Panc1 (cell line): ENCODE measurements at regions not wholly inside any gene's neighbourhood (a gene's known extent, or its start where the extent isn't known, plus 50 kb on each side); places are given as distances from the start of the nearest gene placed in this dataset.

Experiments
- ATAC-seq: fragments of 200-7000 bp; cut with Tn5 transposase; 2 replicates; pipeline ENCODE4 v1.9.1; 2020; ENCODE audit warnings: mild to moderate bottlenecking, moderate library complexity
- BruUV-seq: library from RNA; stranded (reverse); fragments of 400-500 nt; replicated peaks from 2 replicates; lab custom pipeline; 2021; lab: Mats Ljungman, UMichigan
- CTCF ChIA-PET: fragments of 300-600 bp; sonication (Branson Sonifier 250); formaldehyde crosslinking; loops from one replicate; lab custom pipeline; 2022; ENCODE audit warnings: antibody characterized with exemption; lab: Charles Lee
- POLR2A ChIA-PET: fragments of 300-600 bp; sonication (Branson Sonifier 250); formaldehyde crosslinking; loops from one replicate; lab custom pipeline; 2022; ENCODE audit warnings: antibody characterized with exemption; lab: Charles Lee
- DNase-seq: peaks from one replicate; pipeline ENCODE4 v3.0.0-alpha.2; 2010; ENCODE audit warnings: low read depth, low spot score
- H3K27ac ChIP-seq: 2 replicates; pipeline ENCODE4 v1.5.1; 2011; ENCODE audit warnings: mild to moderate bottlenecking, low read length, inconsistent platforms
- H3K27me3 ChIP-seq: fragments of 200-500 bp; sonication (Bioruptor generic); 2 replicates; pipeline ENCODE4 v1.6.0; 2014; ENCODE audit warnings: low read length, inconsistent platforms; ENCODE audit not compliant: control insufficient read depth, insufficient read depth
- H3K36me3 ChIP-seq: fragments of 200-500 bp; sonication (Bioruptor generic); 2 replicates; pipeline ENCODE4 v1.5.1; 2014; ENCODE audit warnings: inconsistent platforms, mild to moderate bottlenecking, low read length, moderate library complexity; ENCODE audit not compliant: control insufficient read depth, insufficient read depth
- H3K4me1 ChIP-seq: 2 replicates; pipeline ENCODE4 v1.5.1; 2011; ENCODE audit warnings: inconsistent platforms, mild to moderate bottlenecking, low read length, moderate library complexity; ENCODE audit not compliant: control insufficient read depth, insufficient read depth
- H3K4me3 ChIP-seq, 2 experiments: 2 replicates each; pipeline ENCODE4 v1.5.1; 2011 to 2012; ENCODE audit warnings: low read depth in 2 of 2, low read length in 2 of 2, mild to moderate bottlenecking in 2 of 2, inconsistent platforms in 1 of 2, moderate library complexity in 1 of 2
- H3K9me3 ChIP-seq: fragments of 200-500 bp; sonication (Bioruptor generic); 2 replicates; pipeline ENCODE4 v1.5.1; 2014; ENCODE audit warnings: low read depth, mild to moderate bottlenecking, inconsistent platforms, low read length, moderate library complexity; ENCODE audit not compliant: control insufficient read depth, insufficient read depth
- POLR2AphosphoS5 ChIP-seq: IDR thresholded peaks from 2 replicates; pipeline ENCODE4 v1.6.1; 2012; ENCODE audit warnings: mild to moderate bottlenecking, low read depth, low read length, moderate library complexity
- SIN3A ChIP-seq: IDR thresholded peaks from 2 replicates; pipeline ENCODE4 v1.6.1; 2012; ENCODE audit warnings: low read depth, mild to moderate bottlenecking, low read length, moderate library complexity, borderline replicate concordance; ENCODE audit not compliant: insufficient read depth
- TCF7L2 ChIP-seq: IDR thresholded peaks from 2 replicates; pipeline ENCODE4 v1.6.1; 2011; ENCODE audit warnings: mild to moderate bottlenecking, low read depth, low read length, inconsistent platforms
- in situ Hi-C: cut with HindIII; loops from 2 replicates; pipeline ENCODE4 v1.10.0; 2016; ENCODE audit warnings: low sequenced_read_pairs, low pct_unique_long_range_greater_than_20kb
- intact Hi-C: fragments of 100-400 bp; cut with micrococcal nuclease; formaldehyde crosslinking; loops from one replicate; pipeline ENCODE4 v1.10.0; 2022; ENCODE audit not compliant: unreplicated experiment
- TF ChIP-seq, protein P1 (sequence below), 2 experiments: IDR thresholded peaks; 2 replicates each; pipeline ENCODE4 v1.6.1; 2011 to 2012; ENCODE audit warnings: low read depth in 2 of 2, control low read depth in 1 of 2, low read length in 1 of 2, mild to moderate bottlenecking in 1 of 2, moderate library complexity in 1 of 2; ENCODE audit not compliant: insufficient read depth in 1 of 2
- TF ChIP-seq, protein P2 (sequence below): fragments of 450-650 bp; IDR thresholded peaks from 2 replicates; pipeline ENCODE4 v1.5.1; 2017; ENCODE audit warnings: mild to moderate bottlenecking

GRCh38 chr5:40278881-40279280 is 400.8 kb upstream of the PTGER4 start:
- Histone ChIP-seq H3K4me3 (no peak overlapping the region), H3K36me3 (no peaks in the 10 kb centered on the region; the same call in 1 of the 2 replicates), H3K4me1 (no peaks in the 10 kb centered on the region), H3K27me3 (no peaks in the 10 kb centered on the region), H3K27ac (no peak overlapping the region), H3K9me3 (no peaks in the 10 kb centered on the region)
- in situ Hi-C loops (no loop called here), intact Hi-C loops (no loop called here)
- BruUV-seq, result no TSS peak
- DNase-seq (no peak), ATAC-seq (no peak)
- POLR2A ChIA-PET, result no interaction called here
- CTCF ChIA-PET, result no interaction called here
- TF ChIP-seq, protein P1, sequence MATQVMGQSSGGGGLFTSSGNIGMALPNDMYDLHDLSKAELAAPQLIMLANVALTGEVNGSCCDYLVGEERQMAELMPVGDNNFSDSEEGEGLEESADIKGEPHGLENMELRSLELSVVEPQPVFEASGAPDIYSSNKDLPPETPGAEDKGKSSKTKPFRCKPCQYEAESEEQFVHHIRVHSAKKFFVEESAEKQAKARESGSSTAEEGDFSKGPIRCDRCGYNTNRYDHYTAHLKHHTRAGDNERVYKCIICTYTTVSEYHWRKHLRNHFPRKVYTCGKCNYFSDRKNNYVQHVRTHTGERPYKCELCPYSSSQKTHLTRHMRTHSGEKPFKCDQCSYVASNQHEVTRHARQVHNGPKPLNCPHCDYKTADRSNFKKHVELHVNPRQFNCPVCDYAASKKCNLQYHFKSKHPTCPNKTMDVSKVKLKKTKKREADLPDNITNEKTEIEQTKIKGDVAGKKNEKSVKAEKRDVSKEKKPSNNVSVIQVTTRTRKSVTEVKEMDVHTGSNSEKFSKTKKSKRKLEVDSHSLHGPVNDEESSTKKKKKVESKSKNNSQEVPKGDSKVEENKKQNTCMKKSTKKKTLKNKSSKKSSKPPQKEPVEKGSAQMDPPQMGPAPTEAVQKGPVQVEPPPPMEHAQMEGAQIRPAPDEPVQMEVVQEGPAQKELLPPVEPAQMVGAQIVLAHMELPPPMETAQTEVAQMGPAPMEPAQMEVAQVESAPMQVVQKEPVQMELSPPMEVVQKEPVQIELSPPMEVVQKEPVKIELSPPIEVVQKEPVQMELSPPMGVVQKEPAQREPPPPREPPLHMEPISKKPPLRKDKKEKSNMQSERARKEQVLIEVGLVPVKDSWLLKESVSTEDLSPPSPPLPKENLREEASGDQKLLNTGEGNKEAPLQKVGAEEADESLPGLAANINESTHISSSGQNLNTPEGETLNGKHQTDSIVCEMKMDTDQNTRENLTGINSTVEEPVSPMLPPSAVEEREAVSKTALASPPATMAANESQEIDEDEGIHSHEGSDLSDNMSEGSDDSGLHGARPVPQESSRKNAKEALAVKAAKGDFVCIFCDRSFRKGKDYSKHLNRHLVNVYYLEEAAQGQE (IDR thresholded peaks at IDR 0.05; ENCODE audit: insufficient read depth in 1 of 2, low read depth in 2 of 2, low read length in 1 of 2), result no peak
- TF ChIP-seq POLR2AphosphoS5 (no peak), TCF7L2 (no peak), SIN3A (no peak)
- TF ChIP-seq, protein P2, sequence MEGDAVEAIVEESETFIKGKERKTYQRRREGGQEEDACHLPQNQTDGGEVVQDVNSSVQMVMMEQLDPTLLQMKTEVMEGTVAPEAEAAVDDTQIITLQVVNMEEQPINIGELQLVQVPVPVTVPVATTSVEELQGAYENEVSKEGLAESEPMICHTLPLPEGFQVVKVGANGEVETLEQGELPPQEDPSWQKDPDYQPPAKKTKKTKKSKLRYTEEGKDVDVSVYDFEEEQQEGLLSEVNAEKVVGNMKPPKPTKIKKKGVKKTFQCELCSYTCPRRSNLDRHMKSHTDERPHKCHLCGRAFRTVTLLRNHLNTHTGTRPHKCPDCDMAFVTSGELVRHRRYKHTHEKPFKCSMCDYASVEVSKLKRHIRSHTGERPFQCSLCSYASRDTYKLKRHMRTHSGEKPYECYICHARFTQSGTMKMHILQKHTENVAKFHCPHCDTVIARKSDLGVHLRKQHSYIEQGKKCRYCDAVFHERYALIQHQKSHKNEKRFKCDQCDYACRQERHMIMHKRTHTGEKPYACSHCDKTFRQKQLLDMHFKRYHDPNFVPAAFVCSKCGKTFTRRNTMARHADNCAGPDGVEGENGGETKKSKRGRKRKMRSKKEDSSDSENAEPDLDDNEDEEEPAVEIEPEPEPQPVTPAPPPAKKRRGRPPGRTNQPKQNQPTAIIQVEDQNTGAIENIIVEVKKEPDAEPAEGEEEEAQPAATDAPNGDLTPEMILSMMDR, result no peak

DNA sequence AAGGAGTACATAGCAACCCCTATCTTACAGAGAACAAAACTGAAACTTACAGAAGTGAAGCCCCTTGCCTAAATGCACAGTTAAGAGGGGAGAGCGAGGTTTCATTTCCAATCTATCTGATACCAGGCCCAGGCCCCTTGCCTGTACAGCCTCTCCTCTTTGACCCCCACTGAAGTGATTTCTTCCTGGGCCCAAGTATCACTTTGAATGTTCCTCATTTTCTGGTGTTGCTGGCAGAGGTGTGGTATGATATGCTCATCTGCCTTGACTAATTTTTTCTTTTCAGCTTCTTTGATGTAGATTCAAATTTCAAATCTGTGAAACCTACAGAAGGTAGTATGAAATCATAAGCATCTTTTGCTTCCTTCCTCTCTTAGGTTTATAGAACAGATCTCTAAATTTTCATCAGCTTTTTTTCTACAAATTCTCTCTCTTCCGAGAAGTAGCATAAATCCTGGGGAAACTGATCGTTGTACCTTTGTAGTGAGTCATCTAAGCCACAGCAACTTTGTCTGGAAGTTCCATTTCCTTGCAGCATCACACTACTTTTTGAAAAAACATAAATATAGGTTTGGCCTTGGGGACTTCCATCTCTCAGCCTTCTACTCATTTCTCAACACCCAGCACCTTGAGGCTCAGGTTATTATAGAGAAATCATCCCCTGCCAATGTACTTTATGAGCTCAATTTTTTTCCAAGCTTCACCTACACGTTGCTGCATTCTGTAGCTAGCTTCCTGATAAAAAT is 402.4 kb upstream of the PTGER4 start:
- no peak for ATAC-seq

More for the DNA sequence above, 402.4 kb upstream of the PTGER4 start:
- ChIA-PET POLR2A (no interaction called here), CTCF (no interaction called here)
- Histone ChIP-seq H3K9me3 (no peaks in the 10 kb centered on the region), H3K4me1 (no peaks in the 10 kb centered on the region), H3K4me3 (no peak overlapping the region), H3K27me3 (no peaks in the 10 kb centered on the region), H3K36me3 (no peaks in the 10 kb centered on the region; the same call in 1 of the 2 replicates), H3K27ac (no peak overlapping the region)
- in situ Hi-C loops (no loop called here), intact Hi-C loops (no loop called here)
- no peak for DNase-seq
- no TSS peak for BruUV-seq
- TF ChIP-seq, protein P2, result no peak
- TF ChIP-seq POLR2AphosphoS5 (no peak), TCF7L2 (no peak), SIN3A (no peak)
- TF ChIP-seq, protein P1 (IDR thresholded peaks at IDR 0.05; ENCODE audit: insufficient read depth in 1 of 2, low read depth in 2 of 2, low read length in 1 of 2), result no peak
